ENCODE measurements at regions not wholly inside any gene's neighbourhood (a gene's known extent, or its start where the extent isn't known, plus 50 kb on each side); places are given as distances from the start of the nearest gene placed in this dataset.
"Not testable (repeated sequence)": the region's sequence is repeated elsewhere in the genome, so short reads cannot be mapped to it uniquely, and the experiment has no call there.

DNA sequence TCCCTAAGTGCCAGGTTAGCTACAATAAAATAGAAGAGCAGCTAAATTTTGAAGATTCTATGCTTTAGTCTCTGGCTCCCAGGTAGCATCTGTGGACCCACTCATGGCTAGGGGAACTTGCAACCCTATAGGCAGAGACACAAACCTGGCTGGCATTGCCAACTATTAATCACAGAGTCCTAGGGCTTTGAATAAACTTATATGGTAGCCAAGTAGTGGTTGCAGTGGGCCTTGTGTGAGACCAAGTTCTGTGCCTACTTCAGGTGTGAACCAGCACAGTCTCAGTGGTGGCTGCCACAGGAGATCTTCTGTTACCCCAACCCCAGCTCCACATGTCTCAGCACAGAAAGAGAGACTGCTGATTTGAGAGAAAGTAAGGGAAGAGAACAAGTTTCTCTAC is 62.9 kb upstream of the ZNG1F start:
- H3K4me1 ChIP-seq (ENCODE audit: insufficient read depth); H3K4me3 ChIP-seq (ENCODE audit: low read depth, low read length); DNase-seq (ENCODE audit: extremely low spot score); H3K27ac ChIP-seq (ENCODE audit: low read depth); H3K36me3 ChIP-seq (ENCODE audit: insufficient read depth): not testable (repeated sequence)

DNA sequence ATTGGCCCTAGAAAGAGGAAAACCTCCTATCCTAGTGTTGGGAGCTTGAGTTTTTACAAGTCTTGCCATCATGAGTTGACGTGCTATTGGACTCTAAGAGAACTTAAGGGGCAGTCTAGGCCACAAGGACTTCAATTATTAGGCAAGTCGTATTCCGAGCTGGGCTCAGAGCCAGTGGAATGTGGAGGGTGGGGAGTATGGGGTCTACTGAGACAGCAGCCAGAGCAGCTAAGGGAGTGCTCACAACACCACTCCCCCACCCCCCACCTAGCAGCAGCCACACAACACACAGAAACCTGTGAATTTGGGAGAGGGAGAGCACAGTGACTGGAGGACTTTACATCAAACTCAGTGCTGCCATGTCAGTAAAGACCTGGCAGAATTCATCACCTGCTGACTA is 62.0 kb upstream of the ZNG1F start:
- not testable (repeated sequence) for H3K4me1 ChIP-seq (ENCODE audit: insufficient read depth); H3K27ac ChIP-seq (ENCODE audit: low read depth); H3K4me3 ChIP-seq (ENCODE audit: low read depth, low read length); H3K36me3 ChIP-seq (ENCODE audit: insufficient read depth); DNase-seq (ENCODE audit: extremely low spot score)
- 37% methylated on average over 3 of the region's 3 CpGs for WGBS

DNA sequence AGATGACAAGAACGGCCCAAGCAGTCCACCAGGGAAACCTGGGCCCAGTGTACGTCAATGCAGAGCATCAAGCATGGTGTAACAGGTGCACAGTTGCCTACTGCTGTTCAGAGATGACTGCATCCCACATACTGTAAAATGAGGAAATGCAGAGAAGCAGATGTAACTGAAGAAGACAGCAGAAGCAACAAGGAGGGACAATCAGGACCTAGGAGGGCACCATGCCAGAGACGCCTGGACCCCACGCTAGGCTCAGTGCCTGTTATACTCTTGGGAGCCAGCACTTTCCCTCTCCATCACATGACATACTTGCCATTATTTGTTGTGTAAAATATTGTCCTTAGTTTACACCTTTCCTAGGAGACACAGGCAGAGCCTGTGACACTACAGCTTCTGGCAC is 57.6 kb upstream of the ZNG1F start:
- H3K4me1 ChIP-seq (ENCODE audit: insufficient read depth); H3K36me3 ChIP-seq (ENCODE audit: insufficient read depth); H3K4me3 ChIP-seq (ENCODE audit: low read depth, low read length); DNase-seq (ENCODE audit: extremely low spot score); H3K27ac ChIP-seq (ENCODE audit: low read depth): not testable (repeated sequence)
- WGBS: 84% methylated on average over 4 of the region's 4 CpGs
